B cell (primary cell): ENCODE measurements at regions not wholly inside any gene's neighbourhood (a gene's known extent, or its start where the extent isn't known, plus 50 kb on each side); places are given as distances from the start of the nearest gene placed in this dataset.

ENCODE experiments used
- ATAC-seq: fragments of 200-7000 bp; cut with Tn5 transposase; one replicate; pipeline ENCODE4 v1.10.0; 2021; ENCODE audit warnings: low read depth, mild to moderate bottlenecking, moderate number of reproducible peaks, moderate library complexity
- CTCF ChIA-PET: fragments of 350-600 bp; sonication (Branson Sonifier 250); formaldehyde crosslinking; loops from one replicate; lab custom pipeline; 2021; ENCODE audit warnings: antibody characterized with exemption, inconsistent platforms; lab: Charles Lee
- POLR2A ChIA-PET: fragments of 350-600 bp; sonication (Branson Sonifier 250); formaldehyde crosslinking; loops from one replicate; lab custom pipeline; 2021; ENCODE audit warnings: antibody characterized with exemption; lab: Charles Lee
- DNase-seq: peaks from one replicate; pipeline ENCODE4 v3.0.0; 2013
- H2AFZ ChIP-seq: 2 replicates; pipeline ENCODE4 v1.6.1; 2012; ENCODE audit warnings: mild to moderate bottlenecking, low read depth, low read length; ENCODE audit not compliant: insufficient read depth, poor library complexity, severe bottlenecking
- H3K27ac ChIP-seq, 2 donors: 1 replicate in 1 of 2; 2 replicates in 1 of 2; pipeline ENCODE4 v1.5.1; 2012 to 2013; ENCODE audit warnings: low read length in 2 of 2, mild to moderate bottlenecking in 2 of 2, moderate library complexity in 1 of 2
- H3K27me3 ChIP-seq, 4 experiments: fragments of 200-600 bp in 1 of 4; sonication (generic) in 1 of 4; replicated peaks in 1 of 4; 1 replicate in 2 of 4; 2 replicates in 2 of 4; pipeline versions ENCODE4 v1.6.1 to v1.7.0; 2013 to 2016; ENCODE audit warnings: low read length in 3 of 4, mild to moderate bottlenecking in 2 of 4, mixed read lengths in 1 of 4, moderate library complexity in 1 of 4; ENCODE audit not compliant: insufficient read depth in 4 of 4, control insufficient read depth in 3 of 4; ENCODE audit errors: control extremely low read depth in 1 of 4
- H3K36me3 ChIP-seq, 2 experiments: replicated peaks in 1 of 2; 1 replicate in 1 of 2; 2 replicates in 1 of 2; pipeline versions ENCODE4 v1.6.1 to v1.7.1; 2013; ENCODE audit warnings: low read length in 1 of 2; ENCODE audit not compliant: insufficient read depth in 2 of 2, control insufficient read depth in 1 of 2; ENCODE audit errors: control extremely low read depth in 1 of 2, extremely low read depth in 1 of 2
- H3K4me1 ChIP-seq, 2 donors: fragments of 200-600 bp in 1 of 2; sonication (generic) in 1 of 2; 1 replicate in 1 of 2; 2 replicates in 1 of 2; pipeline versions ENCODE4 v1.5.1 to v1.6.1; 2013 to 2017; ENCODE audit warnings: low read length in 2 of 2; ENCODE audit not compliant: control insufficient read depth in 2 of 2, insufficient read depth in 2 of 2
- H3K4me2 ChIP-seq: replicated peaks from 2 replicates; pipeline ENCODE3; 2012; ENCODE audit warnings: mild to moderate bottlenecking, low read depth, low read length; ENCODE audit not compliant: poor library complexity, severe bottlenecking
- H3K4me3 ChIP-seq, 5 experiments: fragments of 200-600 bp in 1 of 5; sonication (generic) in 1 of 5; 1 replicate in 3 of 5; 2 replicates in 2 of 5; pipeline versions ENCODE4 v1.5.1 to v1.7.0; 2011 to 2016; ENCODE audit warnings: low read length in 4 of 5, mild to moderate bottlenecking in 4 of 5, low read depth in 2 of 5, control low read depth in 1 of 5, moderate library complexity in 1 of 5; ENCODE audit not compliant: insufficient read depth in 1 of 5; ENCODE audit errors: control extremely low read depth in 1 of 5, extremely low read depth in 1 of 5
- H3K79me2 ChIP-seq: fragments of 200-600 bp; sonication (generic); one replicate; pipeline ENCODE4 v1.6.0; 2016; ENCODE audit warnings: low read length; ENCODE audit not compliant: control insufficient read depth, insufficient read depth
- H3K9ac ChIP-seq: fragments of 200-600 bp; sonication (generic); 2 replicates; pipeline ENCODE4 v1.6.1; 2017; ENCODE audit warnings: mild to moderate bottlenecking, low read length, moderate library complexity
- H3K9me3 ChIP-seq, 3 donors: one replicate each; pipeline versions ENCODE4 v1.6.1 to v1.7.1; 2013; ENCODE audit warnings: low read length in 2 of 3; ENCODE audit not compliant: control insufficient read depth in 2 of 3, insufficient read depth in 1 of 3; ENCODE audit errors: control extremely low read depth in 1 of 3
- H4K20me1 ChIP-seq: 2 replicates; pipeline ENCODE4 v1.6.0; 2012; ENCODE audit warnings: mild to moderate bottlenecking, low read length; ENCODE audit not compliant: insufficient read depth, control insufficient read depth, poor library complexity, severe bottlenecking
- H3K27ac Mint-ChIP-seq: one replicate; pipeline ENCODE4 v1.8.0; 2021; ENCODE audit warnings: mixed read lengths
- H3K27me3 Mint-ChIP-seq: one replicate; pipeline ENCODE4 v1.8.0; 2021; ENCODE audit warnings: mixed read lengths
- H3K4me1 Mint-ChIP-seq: one replicate; pipeline ENCODE4 v1.8.0; 2021; ENCODE audit warnings: mixed read lengths
- H3K4me3 Mint-ChIP-seq: one replicate; pipeline ENCODE4 v1.8.0; 2021; ENCODE audit warnings: mixed read lengths
- H3K9me3 Mint-ChIP-seq: one replicate; pipeline ENCODE4 v1.8.0; 2022; ENCODE audit warnings: mixed read lengths; ENCODE audit not compliant: insufficient read depth
- EZH2 ChIP-seq: IDR thresholded peaks from 2 replicates; pipeline ENCODE4 v1.6.1; 2012; ENCODE audit warnings: borderline replicate concordance, low read depth, mild to moderate bottlenecking, moderate library complexity, low read length; ENCODE audit not compliant: insufficient read depth, poor library complexity, severe bottlenecking
- WGBS: methylation state at CpG from one replicate; pipeline ENCODE4 v1.1.5; 2013; ENCODE audit warnings: missing lambda C conversion rate; ENCODE audit not compliant: insufficient coverage; 5-methylcytosine and 5-hydroxymethylcytosine counted together
- intact Hi-C: fragments of 100-400 bp; cut with micrococcal nuclease; formaldehyde crosslinking; loops from one replicate; pipeline ENCODE4 v1.10.0; 2022
- TF ChIP-seq, protein P1 (sequence below): fragments of 200-600 bp; IDR thresholded peaks from one replicate; pipeline ENCODE4 v1.8.0; 2022; ENCODE audit warnings: antibody characterized with exemption, mild to moderate bottlenecking

DNA sequence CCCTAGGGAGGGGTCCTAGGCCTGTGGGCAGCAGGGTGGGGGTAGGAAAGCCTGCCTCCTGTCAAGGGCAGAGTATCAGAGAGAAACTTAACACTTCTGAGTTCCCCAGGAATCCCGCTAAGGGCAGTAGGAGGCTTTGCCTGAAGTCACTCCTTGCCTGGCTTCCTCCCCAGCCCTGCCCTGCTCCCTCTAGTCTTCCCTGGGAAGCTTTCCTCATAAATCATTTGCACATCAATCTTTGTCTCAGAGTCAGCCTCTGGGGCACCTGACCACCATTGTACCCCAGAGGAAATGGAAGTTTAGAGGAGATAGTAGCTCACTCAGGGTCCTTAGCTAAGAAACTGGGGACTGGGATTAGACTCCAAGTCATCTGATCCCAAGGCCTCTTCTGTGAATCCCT lies 129.4 kb upstream of the TLE3 start:
- ATAC-seq (no peak), DNase-seq (no peak)
- Histone ChIP-seq H3K4me2 (no peak overlapping the region), H3K9ac (no peak overlapping the region), H3K9me3 (peaks cover 6 to 11% (median 8%) of the 10 kb centered on the region in 3 donors), H3K36me3 (no peaks in the 10 kb centered on the region), H3K27me3 (no peaks in the 10 kb centered on the region), H3K4me3 (no peak overlapping the region), H2AFZ (no peak overlapping the region), H3K27ac (no peak overlapping the region), H3K79me2 (no peaks in the 10 kb centered on the region), H3K4me1 (peaks cover 5 to 7% of the 10 kb centered on the region in 2 donors), H4K20me1 (no peaks in the 10 kb centered on the region)
- ChIA-PET POLR2A (no interaction called here), CTCF (no interaction called here)
- Mint-ChIP-seq H3K4me3 (no peak overlapping the region), H3K4me1 (peaks cover 8% of the 10 kb centered on the region), H3K27ac (no peak overlapping the region), H3K9me3 (peaks cover 10% of the 10 kb centered on the region), H3K27me3 (no peaks in the 10 kb centered on the region)
- WGBS = 100% methylated on average over 1 of the region's 1 CpG
- intact Hi-C loops = no loop called here
- TF ChIP-seq, protein P1, sequence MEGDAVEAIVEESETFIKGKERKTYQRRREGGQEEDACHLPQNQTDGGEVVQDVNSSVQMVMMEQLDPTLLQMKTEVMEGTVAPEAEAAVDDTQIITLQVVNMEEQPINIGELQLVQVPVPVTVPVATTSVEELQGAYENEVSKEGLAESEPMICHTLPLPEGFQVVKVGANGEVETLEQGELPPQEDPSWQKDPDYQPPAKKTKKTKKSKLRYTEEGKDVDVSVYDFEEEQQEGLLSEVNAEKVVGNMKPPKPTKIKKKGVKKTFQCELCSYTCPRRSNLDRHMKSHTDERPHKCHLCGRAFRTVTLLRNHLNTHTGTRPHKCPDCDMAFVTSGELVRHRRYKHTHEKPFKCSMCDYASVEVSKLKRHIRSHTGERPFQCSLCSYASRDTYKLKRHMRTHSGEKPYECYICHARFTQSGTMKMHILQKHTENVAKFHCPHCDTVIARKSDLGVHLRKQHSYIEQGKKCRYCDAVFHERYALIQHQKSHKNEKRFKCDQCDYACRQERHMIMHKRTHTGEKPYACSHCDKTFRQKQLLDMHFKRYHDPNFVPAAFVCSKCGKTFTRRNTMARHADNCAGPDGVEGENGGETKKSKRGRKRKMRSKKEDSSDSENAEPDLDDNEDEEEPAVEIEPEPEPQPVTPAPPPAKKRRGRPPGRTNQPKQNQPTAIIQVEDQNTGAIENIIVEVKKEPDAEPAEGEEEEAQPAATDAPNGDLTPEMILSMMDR = no peak
- TF ChIP-seq EZH2 = no peak

GRCh38 chr15:70226337-70226980 lies 128.7 kb upstream of the TLE3 start:
- intact Hi-C loops = no loop called here
- CTCF ChIA-PET = no interaction called here
- no peak for ATAC-seq

More at GRCh38 chr15:70226337-70226980, 128.7 kb upstream of the TLE3 start:
- Histone ChIP-seq H3K4me2 (no peak overlapping the region), H3K27ac (no peak overlapping the region), H3K9ac (no peak overlapping the region), H3K36me3 (no peaks in the 10 kb centered on the region), H3K9me3 (peaks cover 3 to 7% (median 5%) of the 10 kb centered on the region in 3 donors), H3K27me3 (no peaks in the 10 kb centered on the region), H4K20me1 (no peaks in the 10 kb centered on the region), H3K4me3 (no peak overlapping the region), H3K79me2 (no peaks in the 10 kb centered on the region), H3K4me1 (peaks cover 5 to 7% of the 10 kb centered on the region in 2 donors), H2AFZ (no peak overlapping the region)
- 97% methylated on average over 10 of the region's 12 CpGs for WGBS
- POLR2A ChIA-PET = no interaction called here
- H3K27me3 Mint-ChIP-seq = no peaks in the 10 kb centered on the region
- peaks cover 7% of the 10 kb centered on the region for H3K9me3 Mint-ChIP-seq
- H3K27ac Mint-ChIP-seq = no peak overlapping the region
- no peak for DNase-seq
- no peak for TF ChIP-seq EZH2
- no peak overlapping the region for H3K4me3 Mint-ChIP-seq
- peaks cover 9% of the 10 kb centered on the region for H3K4me1 Mint-ChIP-seq
